ENCODE measurements at regions not wholly inside any gene's neighbourhood (a gene's known extent, or its start where the extent isn't known, plus 50 kb on each side); places are given as distances from the start of the nearest gene placed in this dataset.

DNA sequence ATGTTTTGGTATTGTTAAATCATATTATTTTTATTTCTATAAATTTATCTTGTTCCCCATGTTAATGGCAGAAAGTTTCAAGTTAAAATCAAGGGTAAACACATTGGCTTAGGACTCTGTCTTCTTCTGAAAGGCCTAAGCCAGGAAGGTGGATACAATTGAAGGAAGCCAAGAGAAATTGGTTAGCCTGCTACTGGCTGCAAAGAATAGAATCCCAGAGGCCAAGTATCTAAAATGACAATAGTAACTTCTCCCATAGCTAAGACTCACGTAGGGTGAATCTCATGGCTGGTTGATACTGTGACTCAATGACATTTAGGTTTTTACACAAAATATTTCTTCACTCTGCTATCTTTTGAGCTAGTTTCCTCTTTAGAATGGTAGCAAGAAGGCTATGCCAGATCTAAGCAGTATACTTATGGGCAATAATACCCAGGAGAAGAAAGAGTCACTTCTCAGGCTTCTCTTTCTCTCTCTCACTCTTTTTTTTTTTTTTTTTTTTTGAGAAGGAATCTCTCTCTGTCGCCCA is 621.5 kb upstream of the TBL1XR1 start:
- no peak for DNase-seq

DNA sequence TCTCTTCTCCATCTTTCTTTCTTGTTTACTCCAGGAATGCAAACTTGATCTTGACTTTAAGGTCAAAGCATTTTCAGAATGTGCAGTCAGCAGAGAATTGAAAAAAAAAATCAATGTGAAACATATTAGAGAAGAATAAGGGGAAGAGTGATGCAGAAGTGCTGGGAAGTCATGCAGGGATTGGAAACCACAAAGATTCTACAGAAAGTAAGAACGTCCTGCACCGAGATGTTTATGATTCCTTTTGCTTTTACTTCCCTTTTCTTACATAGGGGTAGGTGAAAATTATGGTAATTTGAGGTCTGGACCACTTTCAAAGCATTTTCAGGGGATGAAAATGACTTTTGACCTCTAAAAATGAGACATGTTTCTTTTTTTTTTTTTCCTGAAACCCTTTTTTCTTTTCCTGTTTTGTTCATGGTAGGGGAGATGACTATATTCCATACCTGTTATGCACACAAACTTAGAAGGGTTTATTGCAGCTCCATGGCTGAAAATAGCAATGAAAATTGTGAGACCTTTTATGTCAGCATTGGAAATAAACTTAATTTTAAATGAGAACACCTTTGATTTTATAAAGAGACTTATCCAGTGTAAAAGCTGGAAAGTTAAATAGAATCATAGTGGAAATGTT is 623.5 kb upstream of the TBL1XR1 start:
- DNase-seq = no peak

DNA sequence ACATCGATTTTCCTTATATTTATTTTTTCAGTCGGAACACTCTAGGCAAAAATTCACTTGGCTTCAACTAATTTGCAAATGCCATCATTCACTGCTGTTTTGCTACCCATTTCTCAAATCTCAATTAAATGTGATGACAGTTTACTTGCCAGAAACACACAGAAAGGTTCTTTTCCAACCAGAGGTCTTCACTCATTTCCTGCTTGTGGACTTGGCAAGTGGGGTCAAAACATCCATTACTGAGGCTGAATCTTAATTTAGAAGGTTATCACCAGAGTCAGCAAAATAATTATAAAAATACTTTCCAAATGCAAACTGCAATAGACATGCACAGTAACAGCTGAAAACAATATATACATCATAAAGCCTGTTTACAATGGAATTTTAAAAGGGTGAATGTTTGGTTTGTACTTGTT is 625.4 kb upstream of the TBL1XR1 start:
- no peak for DNase-seq

DNA sequence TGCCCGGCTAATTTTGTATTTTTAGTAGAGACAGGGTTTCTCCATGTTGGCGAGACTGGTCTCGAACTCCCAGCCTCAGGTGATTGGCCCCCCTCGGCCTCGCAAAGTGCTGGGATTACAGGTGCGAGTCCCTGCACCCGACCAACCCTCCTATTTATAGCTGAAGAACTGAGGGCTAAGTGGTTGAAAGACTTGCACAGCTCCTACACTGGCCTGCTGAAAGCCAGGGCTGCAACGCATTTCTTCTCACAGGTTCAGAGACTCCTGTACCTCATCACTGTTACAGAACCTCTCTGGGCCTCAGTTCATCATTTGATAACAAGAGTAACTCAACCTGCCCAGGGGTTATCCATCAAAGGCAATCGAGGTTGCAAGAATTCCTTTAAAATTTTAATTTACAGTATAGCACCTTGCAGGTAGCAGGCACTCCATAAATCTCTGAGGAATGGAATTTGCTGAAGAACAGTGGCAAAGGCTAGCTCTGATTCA is 626.5 kb upstream of the TBL1XR1 start:
- no peak for DNase-seq

DNA sequence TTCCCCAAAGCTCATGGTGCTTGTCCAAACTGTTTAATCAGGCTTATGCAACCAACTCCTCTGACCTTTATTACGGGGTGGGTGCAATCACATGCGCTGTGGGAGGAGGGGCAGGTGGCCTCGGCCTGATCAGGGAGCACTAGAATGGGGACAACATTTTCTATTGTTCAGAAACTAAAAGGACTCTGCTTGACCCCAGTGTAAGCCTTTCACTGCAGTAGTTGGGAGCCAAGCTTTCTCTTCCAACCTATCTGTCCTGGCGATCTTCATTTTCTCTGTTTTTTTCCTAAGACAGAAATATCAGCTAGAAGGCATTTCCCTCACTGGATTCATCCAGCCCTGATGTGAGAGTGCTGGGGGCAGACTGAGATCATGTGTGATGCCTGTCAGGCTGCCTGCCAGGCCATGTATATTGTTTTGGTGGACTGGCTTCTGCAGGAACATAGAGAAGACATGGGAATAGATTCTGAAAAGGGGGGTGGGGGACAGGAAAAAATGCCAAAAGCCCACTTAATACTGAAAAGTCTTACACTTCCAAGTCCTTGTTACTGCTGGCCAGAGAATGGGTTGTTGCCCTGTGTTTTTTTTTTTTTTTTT is 627.0 kb upstream of the TBL1XR1 start:
- peak; percentile 51 for DNase-seq

DNA sequence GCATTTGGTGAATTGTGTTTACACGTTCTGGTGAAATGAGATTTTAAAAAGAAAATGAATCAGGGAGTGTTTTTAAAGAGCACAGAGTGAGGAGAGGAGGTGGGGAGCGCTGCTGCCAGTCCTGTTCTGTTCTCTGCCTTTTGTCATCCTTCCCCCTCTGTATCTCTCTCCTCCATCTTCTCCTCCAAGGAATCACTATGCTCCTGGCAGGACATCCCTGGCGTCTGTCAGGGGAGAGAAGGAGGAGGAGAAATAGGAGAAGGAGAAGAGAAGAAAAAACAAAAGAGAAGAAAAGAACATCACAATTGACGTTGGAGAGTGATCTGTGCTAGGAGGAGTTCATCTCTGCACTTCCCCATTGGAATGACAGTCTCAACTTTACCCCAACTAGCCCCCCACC is 627.6 kb upstream of the TBL1XR1 start:
- DNase-seq = no peak

DNA sequence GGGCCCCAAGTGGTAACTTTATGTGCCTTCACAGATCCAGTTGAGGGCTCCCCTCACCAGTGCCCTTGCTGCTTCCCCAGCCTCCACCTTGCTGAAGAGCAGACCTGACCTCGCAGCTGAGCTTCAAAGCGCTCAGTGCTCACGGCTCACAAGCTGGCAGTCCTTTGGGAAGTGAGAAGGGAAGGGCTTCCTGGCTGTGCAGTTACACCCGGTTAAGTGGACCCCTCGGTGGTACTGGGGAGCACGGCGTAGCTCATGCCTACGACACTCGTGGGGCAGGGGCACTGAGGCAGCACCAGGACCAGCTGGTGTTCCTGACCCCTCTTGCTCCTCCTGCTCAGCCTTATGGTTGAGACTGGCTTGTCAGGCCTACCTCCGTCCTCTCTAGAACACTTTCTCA is 629.0 kb upstream of the TBL1XR1 start:
- DNase-seq = no peak

DNA sequence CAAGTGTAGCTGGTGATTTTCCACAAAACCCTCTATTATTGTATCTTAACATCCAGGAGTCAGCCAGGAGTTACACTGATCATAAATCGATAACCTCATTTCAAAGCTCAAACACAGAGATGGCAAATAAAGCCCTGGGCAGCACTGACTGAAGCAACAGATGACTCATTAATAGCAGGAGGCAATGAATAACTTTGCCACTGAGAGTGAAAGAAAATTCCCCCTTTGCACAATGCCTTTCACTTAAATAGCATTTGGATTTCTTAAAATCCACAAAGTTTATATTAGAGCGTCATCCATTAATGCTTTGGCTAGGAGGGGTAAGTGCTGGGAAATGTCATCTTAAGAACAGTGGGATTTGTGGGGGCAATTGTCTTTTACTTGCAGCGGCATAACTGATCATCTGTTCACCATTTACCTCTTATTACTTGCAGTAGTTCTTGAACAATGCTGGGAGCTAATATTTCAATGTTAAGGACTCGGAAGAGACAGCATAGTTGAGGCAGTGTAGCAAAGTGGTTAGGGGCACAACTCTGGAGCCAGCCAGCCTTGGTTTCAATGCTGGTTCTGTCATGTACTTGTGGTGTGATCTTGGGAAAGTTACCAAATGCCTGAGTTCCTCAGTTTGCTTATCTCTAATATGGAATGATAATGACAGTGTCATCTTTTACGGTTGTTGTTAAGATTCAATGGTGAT is 630.4 kb upstream of the TBL1XR1 start:
- no peak for DNase-seq

DNA sequence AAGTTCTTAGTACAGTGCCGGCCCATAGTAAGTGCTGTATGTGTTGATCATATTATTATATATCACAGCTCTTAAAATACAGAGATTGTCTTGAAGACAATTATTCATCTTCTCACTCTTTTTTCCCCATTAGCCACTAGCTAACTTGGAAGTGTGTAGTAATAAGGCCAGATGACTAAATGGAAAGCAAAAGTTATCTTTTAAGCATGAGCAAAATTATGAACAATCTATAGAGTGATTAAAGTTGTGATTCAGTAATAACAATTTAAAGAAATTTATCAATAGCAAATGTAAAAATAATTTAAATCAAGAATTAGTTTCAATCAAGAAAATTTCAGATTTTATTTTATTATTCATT is 630.9 kb upstream of the TBL1XR1 start:
- DNase-seq = no peak

DNA sequence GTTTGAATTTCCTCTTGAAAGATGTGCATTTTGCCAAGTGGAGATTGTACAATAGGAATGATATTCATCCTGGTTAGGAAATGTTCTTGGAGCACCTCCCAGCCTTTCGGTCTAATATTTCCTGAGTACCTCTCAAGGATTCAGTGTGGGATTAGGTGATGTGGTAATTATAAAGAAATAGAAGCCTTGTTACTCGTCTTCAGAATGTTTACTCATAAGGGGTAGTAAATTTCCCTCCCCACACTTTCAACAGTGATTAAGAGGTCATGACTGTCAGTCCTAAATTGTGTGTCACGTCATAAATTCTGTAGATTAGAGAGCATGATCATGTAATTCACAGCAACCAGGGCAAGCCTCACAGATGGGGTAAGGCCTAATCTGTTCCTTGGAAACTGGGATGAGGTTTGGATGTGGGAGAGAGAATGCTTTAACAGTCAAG is 633.1 kb upstream of the TBL1XR1 start:
- no peak for DNase-seq

DNA sequence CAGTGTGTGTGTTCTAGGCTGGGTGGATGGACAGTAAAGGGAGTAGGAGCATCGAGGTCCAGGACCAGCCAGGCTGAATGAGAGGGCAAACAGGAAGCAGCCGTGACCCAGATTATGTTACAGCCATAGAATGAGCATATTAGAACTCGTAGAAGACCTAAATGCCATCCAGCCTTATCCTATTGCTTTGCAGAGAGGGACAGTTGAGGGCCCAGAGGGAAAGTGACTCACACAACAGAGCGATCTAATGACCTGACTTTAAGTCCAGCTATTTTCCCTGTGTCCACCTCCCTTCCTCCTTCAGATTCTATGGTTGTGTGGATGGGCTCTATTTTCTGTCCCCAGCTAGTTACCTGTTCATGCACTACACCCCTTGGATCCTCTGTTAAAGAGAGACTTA is 634.1 kb upstream of the TBL1XR1 start:
- DNase-seq = no peak

DNA sequence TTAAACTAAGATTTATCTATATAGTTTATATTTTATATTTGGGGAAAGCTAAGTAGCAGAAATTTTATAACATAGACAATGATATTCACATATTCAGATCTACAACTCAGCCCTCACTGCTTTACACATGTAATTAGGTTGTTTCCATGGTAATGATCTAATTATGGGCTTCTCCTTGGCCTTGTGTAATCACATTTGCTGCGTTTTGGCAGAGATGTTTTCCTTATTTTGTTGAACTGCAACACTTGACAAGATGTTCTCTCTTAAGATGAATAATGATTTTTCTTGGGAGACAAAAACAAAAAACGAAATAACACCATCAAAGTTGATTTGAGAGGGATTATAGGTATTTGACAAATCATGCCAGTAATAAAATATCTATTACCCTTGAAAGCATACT is 635.6 kb upstream of the TBL1XR1 start:
- no peak for DNase-seq

DNA sequence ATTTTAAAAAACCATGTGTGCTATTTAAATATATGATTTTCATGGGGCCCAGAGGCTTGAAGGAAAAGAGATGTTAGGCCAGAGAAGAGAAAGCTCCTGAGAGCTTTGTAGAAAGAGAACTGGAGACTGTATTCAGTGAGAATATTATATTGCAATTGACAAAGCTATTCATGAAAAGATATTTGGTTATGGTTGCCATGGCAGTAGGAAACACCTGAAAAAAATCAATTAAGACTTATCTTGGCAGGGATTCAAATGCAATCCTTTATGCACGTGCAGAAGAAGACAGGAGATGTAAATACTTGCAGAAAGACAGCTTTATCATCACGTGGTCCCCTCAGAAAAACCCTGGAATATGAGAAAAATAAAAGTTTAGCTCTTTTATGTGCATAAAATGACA is 636.0 kb upstream of the TBL1XR1 start:
- no peak for DNase-seq

DNA sequence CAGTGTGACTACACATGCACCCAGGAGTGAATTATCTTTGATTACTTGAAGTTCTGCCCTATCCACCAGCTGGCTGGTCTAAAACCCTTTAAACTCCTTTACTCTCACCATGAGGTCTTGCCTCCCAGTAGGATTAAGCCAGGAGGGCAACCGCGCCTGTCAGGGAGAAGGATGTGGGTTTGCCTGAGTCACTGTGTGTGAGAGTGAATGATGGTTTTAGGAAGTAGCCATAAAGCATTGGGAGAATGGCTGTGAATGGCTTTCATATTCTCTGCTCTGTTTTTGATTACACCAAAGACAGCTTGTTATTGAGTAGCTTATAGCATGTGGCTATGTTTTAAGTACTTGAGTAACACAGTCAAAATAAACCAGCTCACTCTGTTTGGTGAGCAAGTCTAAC is 637.7 kb upstream of the TBL1XR1 start:
- no peak for DNase-seq

DNA sequence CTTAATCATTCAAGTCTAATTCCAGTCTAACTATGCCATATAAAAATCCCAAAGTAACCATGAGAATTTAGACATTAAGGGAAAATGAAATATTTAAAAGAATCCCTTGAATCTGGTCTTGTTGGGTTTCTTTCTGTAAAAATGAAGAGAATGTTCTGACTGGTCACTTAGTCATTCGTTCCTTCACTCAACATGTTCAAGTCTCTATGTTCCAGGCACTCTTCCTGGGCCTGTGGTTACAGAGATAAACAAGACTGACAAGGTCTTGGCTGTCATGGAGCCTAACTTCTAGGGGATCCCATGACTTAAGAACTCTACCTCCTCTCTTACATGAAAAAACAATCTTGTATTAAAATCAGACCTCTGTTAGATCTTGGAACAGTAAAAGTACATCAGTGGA is 638.6 kb upstream of the TBL1XR1 start:
- no peak for DNase-seq

DNA sequence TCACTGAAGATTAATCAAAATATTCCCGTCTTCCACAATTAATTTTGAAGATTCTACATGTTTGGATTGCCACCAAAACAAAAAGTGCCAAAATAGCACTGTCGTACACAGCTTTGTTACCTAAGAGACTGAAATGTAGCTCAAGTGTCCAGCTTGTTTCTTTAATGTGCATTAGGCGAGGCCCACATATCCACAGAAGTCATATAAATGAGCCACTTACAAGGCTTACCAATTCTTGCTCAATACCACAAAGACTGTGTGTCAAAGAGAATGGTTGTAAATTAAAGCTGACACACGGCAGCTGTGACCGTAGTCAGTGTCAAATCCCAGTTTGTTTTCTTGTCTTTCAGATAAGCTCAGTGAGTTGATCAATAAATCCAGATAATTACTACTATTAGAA is 639.4 kb upstream of the TBL1XR1 start:
- no peak for DNase-seq

DNA sequence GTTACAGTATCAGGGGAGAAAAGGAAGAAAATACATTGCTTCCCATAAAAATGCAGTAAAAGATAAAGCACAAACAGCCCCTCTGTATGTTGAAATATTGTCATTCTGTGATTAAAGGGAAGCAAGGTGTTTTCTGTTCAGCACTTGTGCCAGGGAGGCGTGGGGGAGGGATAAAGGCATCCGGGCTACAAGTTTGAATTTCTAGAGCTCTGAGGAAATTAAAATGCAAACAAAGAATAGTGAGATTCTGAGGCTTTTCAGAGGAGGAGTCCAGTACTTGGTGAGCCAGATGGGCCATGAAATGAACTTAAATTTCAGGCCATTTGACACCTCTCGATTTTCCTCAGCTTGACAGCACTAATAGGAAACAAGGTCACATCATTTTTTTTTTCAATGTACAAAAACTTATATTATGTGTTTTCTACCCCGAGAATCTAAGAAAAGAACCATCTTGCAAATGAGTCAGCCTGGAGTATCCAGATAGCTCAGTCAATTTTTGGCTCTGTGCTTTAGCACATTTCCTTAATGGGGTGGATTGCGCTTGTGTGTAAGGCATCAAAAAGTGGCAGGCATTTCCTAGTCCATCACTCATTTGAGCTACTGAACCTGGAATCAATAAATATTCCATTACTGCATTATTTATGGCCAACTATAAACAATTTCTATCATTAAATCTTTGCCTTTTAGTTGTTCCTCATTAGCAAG is 640.8 kb upstream of the TBL1XR1 start:
- DNase-seq = peak; percentile 40

DNA sequence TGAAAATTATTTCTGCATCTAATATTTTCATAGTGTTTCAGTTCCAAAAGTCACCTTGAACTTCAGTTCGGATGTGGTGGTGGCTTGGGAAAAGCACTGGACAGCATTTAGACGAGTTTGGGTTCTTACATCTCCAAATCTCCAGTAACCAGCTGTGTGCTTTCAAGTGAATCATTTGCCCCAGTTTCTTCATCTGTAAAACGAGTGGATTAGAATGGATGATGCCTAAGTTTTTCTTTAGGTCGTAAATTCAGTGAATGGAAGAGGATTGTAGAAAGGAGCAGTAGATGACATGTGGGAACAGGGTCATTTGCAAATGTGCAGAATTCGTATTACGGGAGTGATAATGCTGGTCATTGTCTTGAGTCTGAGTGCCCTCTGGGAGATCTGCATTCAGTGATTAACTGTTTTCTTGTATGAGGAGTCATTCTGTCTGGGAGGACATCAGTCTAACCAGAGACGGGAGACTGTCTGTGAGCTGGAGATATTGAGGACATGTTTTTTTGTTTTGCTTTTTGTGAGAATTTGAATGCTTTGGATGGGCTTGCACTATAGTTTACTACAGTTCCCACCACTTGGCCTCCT is 641.6 kb upstream of the TBL1XR1 start:
- no peak for DNase-seq

DNA sequence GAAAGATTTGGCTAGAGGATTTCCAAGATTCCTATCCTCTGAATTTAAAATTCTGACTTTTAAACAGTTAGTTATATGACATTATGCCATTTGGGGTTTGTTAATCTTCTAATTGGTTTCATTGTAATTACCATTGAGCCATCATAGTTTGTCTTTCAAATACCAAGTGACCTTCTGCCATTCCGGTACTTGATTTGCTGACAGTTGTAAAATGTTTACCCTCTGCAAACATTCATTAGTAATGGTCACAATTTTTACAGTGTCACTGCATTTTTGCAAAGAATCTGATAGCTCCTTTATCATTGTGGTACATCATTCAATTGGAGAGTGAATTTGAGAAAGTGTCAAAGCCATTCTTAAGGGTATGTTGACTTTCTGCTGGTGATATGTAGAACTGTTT is 645.0 kb upstream of the TBL1XR1 start:
- DNase-seq = no peak

DNA sequence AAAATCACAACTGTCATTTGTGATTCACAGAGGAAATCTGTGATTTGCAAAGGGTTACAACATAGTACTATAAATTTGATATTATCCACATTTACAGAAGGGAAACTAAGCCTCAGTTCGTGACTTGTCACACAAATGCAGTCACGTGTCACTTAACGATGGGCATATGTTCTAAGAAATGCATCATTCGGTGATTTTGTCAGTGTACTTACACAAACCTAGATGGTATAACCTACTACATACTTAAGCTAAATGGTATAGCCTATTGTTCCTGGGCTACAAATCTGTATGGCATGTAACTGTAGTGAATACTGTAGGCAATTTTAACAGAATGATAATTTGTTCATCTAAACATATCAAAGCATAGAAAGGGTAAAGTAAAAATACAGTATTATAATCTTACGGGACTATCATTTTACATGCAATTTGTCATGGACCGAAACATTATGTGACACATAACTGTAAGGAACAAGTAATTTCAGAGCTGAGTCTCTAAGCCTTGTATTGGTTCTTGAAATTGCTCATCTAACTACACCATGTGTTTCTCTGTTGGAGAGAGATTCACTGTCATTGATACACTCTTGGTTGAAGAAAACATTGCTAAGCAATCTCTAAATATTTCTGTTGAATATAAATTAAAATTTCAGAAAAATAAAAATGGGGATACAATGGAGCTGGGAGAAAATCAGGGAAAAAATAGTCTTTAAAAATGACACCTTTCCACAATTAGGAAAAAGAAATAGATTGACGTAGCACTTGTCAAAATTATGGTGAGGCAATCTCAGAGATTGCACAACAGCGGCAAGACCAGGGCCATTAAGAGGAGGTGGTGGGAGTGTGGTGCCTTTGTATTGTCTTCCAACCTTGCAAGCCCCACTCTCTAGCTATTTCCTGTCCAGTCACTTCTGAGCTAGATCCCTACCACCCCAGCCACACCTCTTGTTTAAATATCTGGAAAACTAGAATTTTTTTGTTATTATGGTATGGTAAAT is 645.8 kb upstream of the TBL1XR1 start:
- DNase-seq = no peak

Data from left kidney (tissue), 1 donor.